BJ (cell line): ENCODE measurements at regions not wholly inside any gene's neighbourhood (a gene's known extent, or its start where the extent isn't known, plus 50 kb on each side); places are given as distances from the start of the nearest gene placed in this dataset.

Experiments used
- CTCF ChIA-PET: fragments of 350-600 bp; formaldehyde crosslinking; extraction: SDS; loops from one replicate; lab custom pipeline; 2021; ENCODE audit warnings: antibody characterized with exemption, inconsistent platforms; lab: Yijun Ruan, JAX
- POLR2A ChIA-PET: fragments of 300-600 bp; sonication (Branson Sonifier 250); formaldehyde crosslinking; extraction: SDS; loops from one replicate; lab custom pipeline; 2021; ENCODE audit warnings: antibody characterized with exemption; lab: Charles Lee
- DNase-seq: peaks from one replicate; pipeline ENCODE4 v3.0.0-alpha.2; 2011; ENCODE audit warnings: low read depth
- H3K27me3 ChIP-seq: 2 replicates; pipeline ENCODE4 v1.6.0; 2011; ENCODE audit warnings: low read length; ENCODE audit not compliant: control insufficient read depth, insufficient read depth
- H3K36me3 ChIP-seq: 2 replicates; pipeline ENCODE4 v1.5.1; 2011; ENCODE audit warnings: low read length; ENCODE audit not compliant: control insufficient read depth, insufficient read depth
- H3K4me3 ChIP-seq: 2 replicates; pipeline ENCODE4 v1.5.1; 2011; ENCODE audit warnings: low read depth, mild to moderate bottlenecking, control low read depth, low read length
- CTCF ChIP-seq: IDR thresholded peaks from 2 replicates; pipeline ENCODE4 v1.5.1; 2011; ENCODE audit warnings: low read depth, mild to moderate bottlenecking, control low read depth, inconsistent platforms, low read length, moderate library complexity; ENCODE audit not compliant: insufficient read depth

GRCh38 chr1:82628887-82629286 is 828.2 kb downstream of the ADGRL2 start:
- Histone ChIP-seq H3K4me3 (no peak overlapping the region), H3K36me3 (no peaks in the 10 kb centered on the region), H3K27me3 (no peaks in the 10 kb centered on the region)
- ChIA-PET CTCF (no interaction called here), POLR2A (no interaction called here)
- TF ChIP-seq CTCF, result no peak
- no peak for DNase-seq

- no peak for TF ChIP-seq CTCF
- ChIA-PET POLR2A (interaction anchor here (0.6 kb wide), 1 partner anchor 28 kb away, joined by 3 read pairs; no protein-coding TSS in a partner anchor), CTCF (no interaction called here)
- no peak for DNase-seq
- Histone ChIP-seq H3K36me3 (no peaks in the 10 kb centered on the region), H3K4me3 (no peak overlapping the region), H3K27me3 (no peaks in the 10 kb centered on the region)
These were observed 824.8 kb downstream of the ADGRL2 start for GRCh38 chr1:82625537-82625936.

GRCh38 chr1:82621076-82621475 is 820.3 kb downstream of the ADGRL2 start:
- TF ChIP-seq CTCF, result no peak
- Histone ChIP-seq H3K36me3 (no peaks in the 10 kb centered on the region), H3K4me3 (no peak overlapping the region), H3K27me3 (no peaks in the 10 kb centered on the region)
- CTCF ChIA-PET, result no interaction called here
- no peak for DNase-seq
- POLR2A ChIA-PET, result interaction anchor here (0.6 kb wide), 1 partner anchor 643 kb away, joined by 3 read pairs; no protein-coding TSS in a partner anchor

- no peaks in the 10 kb centered on the region for H3K36me3 ChIP-seq
- POLR2A ChIA-PET, result no interaction called here
- CTCF ChIA-PET, result no interaction called here
- no peak for DNase-seq
- H3K4me3 ChIP-seq, result no peak overlapping the region
- TF ChIP-seq CTCF, result no peak
- H3K27me3 ChIP-seq, result no peaks in the 10 kb centered on the region
These were observed 813.4 kb downstream of the ADGRL2 start for GRCh38 chr1:82614090-82614489.

GRCh38 chr1:82612986-82613385 is 812.3 kb downstream of the ADGRL2 start:
- Histone ChIP-seq H3K27me3 (no peaks in the 10 kb centered on the region), H3K36me3 (no peaks in the 10 kb centered on the region), H3K4me3 (no peak overlapping the region)
- ChIA-PET CTCF (no interaction called here), POLR2A (no interaction called here)
- no peak for TF ChIP-seq CTCF
- no peak for DNase-seq
